H9 (cell line): ENCODE measurements at regions not wholly inside any gene's neighbourhood (a gene's known extent, or its start where the extent isn't known, plus 50 kb on each side); places are given as distances from the start of the nearest gene placed in this dataset.

ENCODE experiments used
- DNase-seq: peaks from one replicate; pipeline ENCODE4 v3.0.0-alpha.2; 2017
- H2AFZ ChIP-seq: one replicate; pipeline ENCODE4 v1.6.1; 2013; ENCODE audit warnings: mild to moderate bottlenecking, low read length, control low read depth, moderate library complexity
- H2AK5ac ChIP-seq: 2 replicates; pipeline ENCODE4 v1.6.1; 2013; ENCODE audit warnings: low read length, control low read depth, mixed read lengths; ENCODE audit not compliant: insufficient read length
- H2BK120ac ChIP-seq: one replicate; pipeline ENCODE4 v1.6.1; 2013; ENCODE audit warnings: low read depth, mild to moderate bottlenecking, low read length, control low read depth, inconsistent platforms; ENCODE audit not compliant: poor library complexity, severe bottlenecking
- H2BK12ac ChIP-seq: 2 replicates; pipeline ENCODE4 v1.6.1; 2013; ENCODE audit warnings: low read length, control low read depth, mixed read lengths, low read depth; ENCODE audit not compliant: insufficient read length
- H2BK15ac ChIP-seq: 2 replicates; pipeline ENCODE4 v1.6.1; 2013; ENCODE audit warnings: low read depth, low read length, control low read depth
- H2BK20ac ChIP-seq: one replicate; pipeline ENCODE4 v1.6.1; 2013; ENCODE audit warnings: low read depth, mild to moderate bottlenecking, low read length, control low read depth, inconsistent platforms; ENCODE audit not compliant: poor library complexity, severe bottlenecking
- H2BK5ac ChIP-seq: 2 replicates; pipeline ENCODE4 v1.6.1; 2013; ENCODE audit warnings: low read length, control low read depth, mixed read lengths; ENCODE audit not compliant: insufficient read length
- H3K14ac ChIP-seq: 2 replicates; pipeline ENCODE4 v1.6.1; 2013; ENCODE audit warnings: low read length, control low read depth; ENCODE audit not compliant: insufficient read depth
- H3K18ac ChIP-seq: 2 replicates; pipeline ENCODE4 v1.6.1; 2013; ENCODE audit warnings: low read depth, mild to moderate bottlenecking, mixed read lengths, low read length, control low read depth; ENCODE audit not compliant: insufficient read length
- H3K23ac ChIP-seq: 2 replicates; pipeline ENCODE4 v1.6.1; 2013; ENCODE audit warnings: low read length, control low read depth, mixed read lengths, low read depth; ENCODE audit not compliant: insufficient read length
- H3K23me2 ChIP-seq: 2 replicates; pipeline ENCODE4 v1.6.1; 2013; ENCODE audit warnings: low read depth, mild to moderate bottlenecking, mixed read lengths, low read length, control low read depth; ENCODE audit not compliant: insufficient read length, poor library complexity, severe bottlenecking
- H3K27ac ChIP-seq: 2 replicates; pipeline ENCODE4 v1.5.1; 2013; ENCODE audit warnings: low read length, control low read depth, mixed read lengths, low read depth; ENCODE audit not compliant: insufficient read length
- H3K27me3 ChIP-seq: 2 replicates; pipeline ENCODE4 v1.6.1; 2013; ENCODE audit warnings: low read length, control low read depth, inconsistent platforms; ENCODE audit not compliant: insufficient read depth
- H3K4ac ChIP-seq: 2 replicates; pipeline ENCODE4 v1.6.1; 2013; ENCODE audit warnings: low read depth, mild to moderate bottlenecking, control low read depth, inconsistent platforms, low read length, moderate library complexity
- H3K4me1 ChIP-seq: 2 replicates; pipeline ENCODE4 v1.6.1; 2013; ENCODE audit warnings: low read length, control low read depth, inconsistent platforms; ENCODE audit not compliant: insufficient read depth
- H3K4me2 ChIP-seq: 2 replicates; pipeline ENCODE4 v1.6.1; 2013; ENCODE audit warnings: low read length, control low read depth, mixed read lengths; ENCODE audit not compliant: insufficient read length, insufficient read depth
- H3K56ac ChIP-seq: 2 replicates; pipeline ENCODE4 v1.6.1; 2013; ENCODE audit warnings: low read depth, mild to moderate bottlenecking, mixed read lengths, low read length, control low read depth; ENCODE audit not compliant: insufficient read length
- H3K79me1 ChIP-seq: 2 replicates; pipeline ENCODE4 v1.6.1; 2013; ENCODE audit warnings: low read depth, mild to moderate bottlenecking, moderate library complexity, low read length, control low read depth, inconsistent platforms; ENCODE audit not compliant: insufficient read depth, poor library complexity, severe bottlenecking
- H3K79me2 ChIP-seq: 2 replicates; pipeline ENCODE4 v1.6.1; 2013; ENCODE audit warnings: low read length, control low read depth, inconsistent platforms; ENCODE audit not compliant: insufficient read depth
- H3K9ac ChIP-seq: 2 replicates; pipeline ENCODE4 v1.6.1; 2013; ENCODE audit warnings: low read length, control low read depth, mixed read lengths; ENCODE audit not compliant: insufficient read length; ENCODE audit errors: extremely low read depth
- H3K9me3 ChIP-seq: one replicate; pipeline ENCODE4 v1.6.1; 2013; ENCODE audit warnings: low read depth, low read length, inconsistent platforms; ENCODE audit not compliant: control insufficient read depth
- H3T11ph ChIP-seq: one replicate; pipeline ENCODE4 v1.6.1; 2013; ENCODE audit warnings: mild to moderate bottlenecking, low read length, control low read depth, inconsistent platforms
- H4K20me1 ChIP-seq: one replicate; pipeline ENCODE4 v1.6.1; 2013; ENCODE audit not compliant: control insufficient read depth, insufficient read length, insufficient read depth
- H4K5ac ChIP-seq: 2 replicates; pipeline ENCODE4 v1.6.1; 2013; ENCODE audit warnings: low read depth, mild to moderate bottlenecking, mixed read lengths, low read length, control low read depth; ENCODE audit not compliant: insufficient read length
- H4K8ac ChIP-seq: replicated peaks from 2 replicates; pipeline ENCODE4 v1.6.1; 2013; ENCODE audit warnings: low read length, control low read depth, mixed read lengths, low read depth; ENCODE audit not compliant: insufficient read length
- H4K91ac ChIP-seq: 2 replicates; pipeline ENCODE4 v1.6.1; 2013; ENCODE audit warnings: low read depth, mild to moderate bottlenecking, moderate library complexity, mixed read lengths, low read length, control low read depth; ENCODE audit not compliant: insufficient read length
- H3K27ac Mint-ChIP-seq, 3 experiments: 2 replicates in 2 of 3; 3 replicates in 1 of 3; pipeline ENCODE4 v1.8.0; 2020 to 2021; ENCODE audit warnings: mixed read lengths in 3 of 3, mild to moderate bottlenecking in 1 of 3, moderate library complexity in 1 of 3
- H3K27me3 Mint-ChIP-seq: 2 replicates; pipeline ENCODE4 v1.8.0; 2021; ENCODE audit warnings: low read depth, mild to moderate bottlenecking, moderate library complexity, mixed read lengths
- H3K36me3 Mint-ChIP-seq, 3 experiments: 2 replicates in 2 of 3; 3 replicates in 1 of 3; pipeline ENCODE4 v1.8.0; 2020 to 2021; ENCODE audit warnings: low read depth in 3 of 3, mixed read lengths in 3 of 3; ENCODE audit not compliant: insufficient read depth in 1 of 3
- H3K4me1 Mint-ChIP-seq, 2 experiments: 2 replicates each; pipeline ENCODE4 v1.8.0; 2020; ENCODE audit warnings: mixed read lengths in 2 of 2
- H3K4me3 Mint-ChIP-seq, 2 experiments: 2 replicates in 1 of 2; 3 replicates in 1 of 2; pipeline ENCODE4 v1.8.0; 2020 to 2021; ENCODE audit warnings: mild to moderate bottlenecking in 2 of 2, mixed read lengths in 2 of 2, moderate library complexity in 1 of 2
- H3K9me3 Mint-ChIP-seq, 2 experiments: 2 replicates in 1 of 2; 3 replicates in 1 of 2; pipeline ENCODE4 v1.8.0; 2020; ENCODE audit warnings: mild to moderate bottlenecking in 2 of 2, mixed read lengths in 2 of 2, moderate library complexity in 1 of 2
- CTCF ChIP-seq: fragments of 200-600 bp; sonication (generic); conservative IDR thresholded peaks from 3 replicates; pipeline ENCODE4 v1.8.0; 2021; ENCODE audit warnings: antibody characterized with exemption, mild to moderate bottlenecking
- WGBS: extraction: QIAGEN DNeasy Blood & Tissue Kit; methylation state at CpG from one replicate; pipeline ENCODE4 v1.1.7; 2013; ENCODE audit warnings: missing lambda C conversion rate, low lambda C conversion rate, mixed read lengths; ENCODE audit not compliant: insufficient read length; ENCODE audit errors: extremely low coverage; 5-methylcytosine and 5-hydroxymethylcytosine counted together

DNA sequence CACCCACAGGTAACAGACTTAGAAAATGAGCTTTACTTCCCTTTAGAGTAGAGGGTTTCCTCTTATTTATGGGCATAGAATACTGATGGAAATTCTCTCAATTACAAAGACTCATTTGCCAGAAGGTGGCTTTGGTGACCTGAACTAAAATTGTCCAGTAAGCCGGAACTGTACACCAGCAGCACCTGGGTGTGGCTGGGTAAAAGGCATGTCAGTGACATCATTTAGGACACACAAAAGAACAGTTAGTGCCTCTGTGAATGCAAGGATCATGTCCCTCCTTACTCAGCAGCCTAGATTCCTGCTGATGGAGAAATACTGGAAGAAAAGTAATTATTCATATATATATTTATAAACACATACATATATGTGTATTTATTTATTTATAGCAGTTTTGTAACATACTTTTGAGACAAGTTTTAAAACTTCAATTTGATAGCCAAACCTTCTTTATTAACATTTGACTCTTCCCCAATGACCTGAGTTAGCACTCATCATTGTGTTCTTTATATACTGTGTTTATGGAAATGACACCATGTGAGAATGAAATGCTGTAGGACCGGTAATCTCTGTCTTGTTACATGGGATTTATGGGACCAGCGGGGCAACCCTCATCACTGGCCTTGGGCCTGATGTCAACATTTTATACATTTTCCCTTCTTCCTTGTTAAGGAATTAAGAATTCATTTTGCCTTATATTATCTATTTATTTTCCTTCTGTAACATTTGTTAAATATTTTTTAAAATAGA lies 274.4 kb downstream of the BRINP2 start:
- H3K23me2 ChIP-seq: no peaks in the 10 kb centered on the region
- H3K36me3 Mint-ChIP-seq: no peaks in the 10 kb centered on the region
- H3K14ac ChIP-seq: no peak overlapping the region
- H3K4me1 ChIP-seq: no peaks in the 10 kb centered on the region
- H3K56ac ChIP-seq: no peak overlapping the region
- no peak overlapping the region for H2BK12ac ChIP-seq
- no peaks in the 10 kb centered on the region for H4K20me1 ChIP-seq
- no peak overlapping the region for H3T11ph ChIP-seq
- no peak overlapping the region for H2BK120ac ChIP-seq
- H2AK5ac ChIP-seq: no peak overlapping the region
- no peak overlapping the region for H2AFZ ChIP-seq
- H3K79me2 ChIP-seq: no peaks in the 10 kb centered on the region
- H3K4me2 ChIP-seq: no peak overlapping the region
- H3K9me3 Mint-ChIP-seq: no peaks in the 10 kb centered on the region
- H2BK15ac ChIP-seq: no peak overlapping the region
- H4K5ac ChIP-seq: no peak overlapping the region
- H3K27me3 Mint-ChIP-seq: no peaks in the 10 kb centered on the region
- H3K4ac ChIP-seq: no peak overlapping the region
- H3K18ac ChIP-seq: no peak overlapping the region
- no peak overlapping the region for H3K23ac ChIP-seq
- peaks cover 3% of the 10 kb centered on the region in 2 experiments; a peak in 1 of 4 replicates for H3K4me1 Mint-ChIP-seq
- H2BK20ac ChIP-seq: no peak overlapping the region
- no peak for DNase-seq
- H3K27ac ChIP-seq: no peak overlapping the region
- TF ChIP-seq CTCF: no peak
- no CpG with 5 or more reads among the region's 3 CpGs for WGBS
- H3K79me1 ChIP-seq: no peaks in the 10 kb centered on the region
- H4K91ac ChIP-seq: no peak overlapping the region
- no peaks in the 10 kb centered on the region for H3K9me3 ChIP-seq
- no peak overlapping the region for H3K27ac Mint-ChIP-seq
- no peak overlapping the region for H3K9ac ChIP-seq
- no peaks in the 10 kb centered on the region for H3K27me3 ChIP-seq
- H4K8ac ChIP-seq: no peak overlapping the region
- no peak overlapping the region for H3K4me3 Mint-ChIP-seq
- no peak overlapping the region for H2BK5ac ChIP-seq
